GM12878 (cell line): ENCODE measurements at regions not wholly inside any gene's neighbourhood (a gene's known extent, or its start where the extent isn't known, plus 50 kb on each side); places are given as distances from the start of the nearest gene placed in this dataset.

Experiments
- ATAC-seq: fragments of 200-7000 bp; cut with Tn5 transposase; 3 replicates; pipeline ENCODE4 v1.9.1; 2020; ENCODE audit warnings: mild to moderate bottlenecking, moderate library complexity
- BruUV-seq: library from RNA; stranded (reverse); fragments of 400-500 nt; replicated peaks from 2 replicates; lab custom pipeline; 2021; lab: Mats Ljungman, UMichigan
- CTCF ChIA-PET: fragments of 300-600 bp; sonication (Branson Sonifier 250); formaldehyde crosslinking; extraction: SDS; loops from one replicate; lab custom pipeline; 2021; ENCODE audit warnings: inconsistent platforms; lab: Yijun Ruan, JAX
- POLR2A ChIA-PET: fragments of 350-600 bp; formaldehyde crosslinking; extraction: SDS; loops from one replicate; lab custom pipeline; 2021; ENCODE audit warnings: inconsistent platforms; lab: Charles Lee
- RAD21 ChIA-PET: fragments of 300-600 bp; sonication (Branson Sonifier 250); formaldehyde crosslinking; loops from one replicate; lab custom pipeline; 2023; ENCODE audit warnings: antibody characterized with exemption; ENCODE audit not compliant: unreplicated experiment; lab: Charles Lee
- SMC1A ChIA-PET: fragments of 300-600 bp; sonication (Branson Sonifier 250); formaldehyde crosslinking; loops from one replicate; lab custom pipeline; 2023; ENCODE audit not compliant: unreplicated experiment, uncharacterized antibody; lab: Charles Lee
- DNase-seq: peaks from one replicate; pipeline ENCODE4 v3.0.0-alpha.2; 2011; ENCODE audit warnings: low read depth, low spot score
- FAIRE-seq: peaks from 3 replicates; lab custom pipeline; 2011; peaks lifted over from hg19 to GRCh38; lab: Jason Lieb, UNC
- H2AFZ ChIP-seq: 2 replicates; pipeline ENCODE4 v1.6.0; 2011; ENCODE audit warnings: low read depth, low read length, control low read depth; ENCODE audit not compliant: control insufficient read depth
- H3K27ac ChIP-seq: 2 replicates; pipeline ENCODE4 v1.5.1; 2011; ENCODE audit warnings: control low read depth; ENCODE audit not compliant: control insufficient read depth, insufficient read depth
- H3K27me3 ChIP-seq, 2 experiments: replicated peaks in 1 of 2; 2 replicates each; pipeline versions ENCODE4 v1.6.0 to v1.6.1; 2011; ENCODE audit warnings: low read length in 1 of 2; ENCODE audit not compliant: control insufficient read depth in 2 of 2, insufficient read depth in 2 of 2
- H3K36me3 ChIP-seq, 2 experiments: 2 replicates each; pipeline ENCODE4 v1.5.1; 2011; ENCODE audit warnings: low read length in 1 of 2; ENCODE audit not compliant: control insufficient read depth in 2 of 2, insufficient read depth in 2 of 2
- H3K4me1 ChIP-seq: 2 replicates; pipeline ENCODE4 v1.6.1; 2011; ENCODE audit warnings: mild to moderate bottlenecking, low read length, moderate library complexity, mixed read lengths; ENCODE audit not compliant: control insufficient read depth, insufficient read depth
- H3K4me2 ChIP-seq: 2 replicates; pipeline ENCODE4 v1.6.0; 2011; ENCODE audit warnings: control low read depth; ENCODE audit not compliant: control insufficient read depth, insufficient read depth
- H3K4me3 ChIP-seq: fragments of 200-600 bp; sonication (generic); 2 replicates; pipeline ENCODE4 v1.5.1; 2016
- H3K79me2 ChIP-seq: 2 replicates; pipeline ENCODE4 v1.6.0; 2011; ENCODE audit warnings: low read length; ENCODE audit not compliant: control insufficient read depth, insufficient read depth
- H3K9ac ChIP-seq: 2 replicates; pipeline ENCODE4 v1.8.0; 2011; ENCODE audit warnings: low read length, control low read depth, mixed read lengths; ENCODE audit not compliant: control insufficient read depth, insufficient read depth
- H3K9me3 ChIP-seq: replicated peaks from 3 replicates; pipeline ENCODE4 v1.5.1; 2011; ENCODE audit warnings: mild to moderate bottlenecking, low read length; ENCODE audit not compliant: control insufficient read depth, insufficient read depth
- H4K20me1 ChIP-seq: 2 replicates; pipeline ENCODE4 v1.6.0; 2011; ENCODE audit not compliant: control insufficient read depth, insufficient read depth
- ATF2 ChIP-seq: IDR thresholded peaks from 2 replicates; pipeline ENCODE4 v1.6.1; 2012; ENCODE audit warnings: low read length, inconsistent platforms
- CBFB ChIP-seq: IDR thresholded peaks from 2 replicates; pipeline ENCODE4 v1.6.1; 2016; ENCODE audit warnings: antibody characterized with exemption, low read depth
- CTCF ChIP-seq, 3 experiments: IDR thresholded peaks in 2 of 3; conservative IDR thresholded peaks in 1 of 3; 2 replicates each; pipeline ENCODE4 v1.5.1; 2011; ENCODE audit warnings: low read depth in 3 of 3, low read length in 3 of 3, mild to moderate bottlenecking in 3 of 3, control low read depth in 2 of 3, moderate library complexity in 2 of 3, inconsistent platforms in 1 of 3, mixed read lengths in 1 of 3; ENCODE audit not compliant: control insufficient read depth in 2 of 3, insufficient read depth in 1 of 3; ENCODE audit errors: extremely low read depth in 1 of 3
- EP300 ChIP-seq, 2 experiments: fragments of 150-350 bp in 1 of 2; IDR thresholded peaks; 2 replicates each; pipeline ENCODE4 v1.6.1; 2011 to 2012; ENCODE audit warnings: low read depth in 2 of 2, low read length in 2 of 2, borderline replicate concordance in 1 of 2, improper control_type of control experiment in 1 of 2, inconsistent platforms in 1 of 2; ENCODE audit not compliant: control insufficient read depth in 1 of 2
- HCFC1 ChIP-seq: fragments of 150-350 bp; IDR thresholded peaks from 2 replicates; pipeline ENCODE4 v1.6.1; 2014; ENCODE audit warnings: low read length
- IRF5 ChIP-seq: fragments of 450-650 bp; IDR thresholded peaks from 2 replicates; pipeline ENCODE4 v1.6.1; 2017; ENCODE audit warnings: borderline replicate concordance
- MEF2A ChIP-seq: IDR thresholded peaks from 2 replicates; pipeline ENCODE4 v1.6.1; 2011; ENCODE audit warnings: low read depth, mild to moderate bottlenecking, low read length, moderate library complexity; ENCODE audit not compliant: insufficient read depth
- MYB ChIP-seq: fragments of 150-350 bp; IDR thresholded peaks from 2 replicates; pipeline ENCODE4 v1.6.1; 2014; ENCODE audit warnings: mild to moderate bottlenecking, low read depth, low read length, borderline replicate concordance
- NR2C1 ChIP-seq: fragments of 450-650 bp; IDR thresholded peaks from 2 replicates; pipeline ENCODE4 v1.6.1; 2017; ENCODE audit warnings: antibody characterized with exemption, mild to moderate bottlenecking, moderate library complexity
- PBX3 ChIP-seq: IDR thresholded peaks from 2 replicates; pipeline ENCODE4 v1.6.1; 2011; ENCODE audit warnings: mild to moderate bottlenecking, low read depth, low read length, moderate library complexity; ENCODE audit not compliant: insufficient replicate concordance
- RCOR1 ChIP-seq: conservative IDR thresholded peaks from 2 replicates; pipeline ENCODE4 v1.6.1; 2012; ENCODE audit warnings: low read depth, low read length, improper control_type of control experiment
- TCF3 ChIP-seq: IDR thresholded peaks from 2 replicates; pipeline ENCODE4 v1.6.1; 2012; ENCODE audit warnings: low read depth, mild to moderate bottlenecking, low read length, borderline replicate concordance; ENCODE audit not compliant: insufficient read depth
- ZBTB11 ChIP-seq: fragments of 450-650 bp; formaldehyde crosslinking; IDR thresholded peaks from 2 replicates; pipeline ENCODE4 v1.5.0; 2022; ENCODE audit warnings: mild to moderate bottlenecking, missing genetic modification characterization
- ZNF217 ChIP-seq: fragments of 450-650 bp; IDR thresholded peaks from 2 replicates; pipeline ENCODE4 v1.6.1; 2017; ENCODE audit warnings: antibody characterized with exemption, mild to moderate bottlenecking
- ZZZ3 ChIP-seq: IDR thresholded peaks from 2 replicates; pipeline ENCODE4 v1.6.1; 2011; ENCODE audit warnings: low read depth; ENCODE audit not compliant: control insufficient read depth, insufficient read length
- WGBS: methylation state at CpG from one replicate; pipeline ENCODE4 v1.1.6; 2016; ENCODE audit warnings: low lambda C conversion rate; ENCODE audit not compliant: insufficient replicate concordance, insufficient coverage; ENCODE audit errors: missing lambda C conversion rate; 5-methylcytosine and 5-hydroxymethylcytosine counted together
- in situ Hi-C: fragments of 300-500 bp; cut with MboI; formaldehyde crosslinking; loops from 9 replicates; pipeline ENCODE4 v1.14.3; 2018; ENCODE audit warnings: mixed read lengths
- intact Hi-C: fragments of 100-400 bp; cut with micrococcal nuclease; formaldehyde crosslinking; loops from one replicate; pipeline ENCODE4 v1.14.2; 2022; ENCODE audit not compliant: unreplicated experiment

GRCh38 chr3:30161375-30161774 is 445.0 kb upstream of the TGFBR2 start:
- H3K4me2 ChIP-seq, result no peak overlapping the region
- no peaks in the 10 kb centered on the region for H3K9me3 ChIP-seq
- H2AFZ ChIP-seq, result no peak overlapping the region
- H3K27ac ChIP-seq, result no peak overlapping the region
- POLR2A ChIA-PET, result no interaction called here
- in situ Hi-C loops, result no loop called here
- WGBS, result 0% methylated on average over 4 of the region's 6 CpGs
- CTCF ChIA-PET, result no interaction called here
- intact Hi-C loops, result no loop called here
- no peaks in the 10 kb centered on the region for H3K79me2 ChIP-seq
- H3K36me3 ChIP-seq, result no peaks in the 10 kb centered on the region
- TF ChIP-seq NR2C1 (no peak), ZBTB11 (CRISPR knock-in tag) (no peak), ZZZ3 (no peak), RCOR1 (no peak), IRF5 (no peak), ATF2 (no peak), MEF2A (no peak), MYB (no peak), TCF3 (no peak), HCFC1 (no peak), EP300 (IDR thresholded peaks at IDR 0.05; ENCODE audit: borderline replicate concordance in 1 of 2, control insufficient read depth in 1 of 2, low read depth in 2 of 2, low read length in 2 of 2) (no peak), PBX3 (no peak), ZNF217 (no peak), CBFB (no peak), CTCF (IDR thresholded peaks at IDR 0.05 in 2 of 3, conservative IDR thresholded peaks at IDR 0.05 in 1 of 3; ENCODE audit: control insufficient read depth in 2 of 3, extremely low read depth in 1 of 3, insufficient read depth in 1 of 3, low read depth in 3 of 3, low read length in 3 of 3) (no peak)
- H3K27me3 ChIP-seq, result no peaks in the 10 kb centered on the region
- FAIRE-seq, result no peak
- SMC1A ChIA-PET, result interaction anchor here (0.7 kb wide), 1 partner anchor 1255 kb away, joined by 3 read pairs; no protein-coding TSS in a partner anchor
- no peak overlapping the region for H3K4me3 ChIP-seq
- RAD21 ChIA-PET, result no interaction called here
- no peaks in the 10 kb centered on the region for H4K20me1 ChIP-seq
- no peaks in the 10 kb centered on the region for H3K4me1 ChIP-seq
- H3K9ac ChIP-seq, result no peak overlapping the region
- no peak for ATAC-seq
- no TSS peak for BruUV-seq
- DNase-seq, result no peak
